A549 (cell line): ENCODE measurements at regions not wholly inside any gene's neighbourhood (a gene's known extent, or its start where the extent isn't known, plus 50 kb on each side); places are given as distances from the start of the nearest gene placed in this dataset.

ENCODE experiments used
- CEBPB ChIP-seq, 2 experiments: fragments of >200 bp in 1 of 2; sonication (Bioruptor Twin) in 1 of 2; formaldehyde crosslinking in 1 of 2; IDR thresholded peaks; 2 replicates each; pipeline ENCODE4 v1.6.1; 2012 to 2016
- ESRRA ChIP-seq: fragments of 150-350 bp; IDR thresholded peaks from 2 replicates; pipeline ENCODE4 v1.6.1; 2014; ENCODE audit warnings: mild to moderate bottlenecking, low read length, borderline replicate concordance
- JUN ChIP-seq, 2 experiments: fragments of >200 bp; sonication (Bioruptor Twin); formaldehyde crosslinking; IDR thresholded peaks; 2 replicates in 1 of 2; 3 replicates in 1 of 2; pipeline ENCODE4 v1.6.1; 2016 to 2017
- POLR2A ChIP-seq: IDR thresholded peaks from 2 replicates; pipeline ENCODE4 v1.6.1; 2012; ENCODE audit warnings: mild to moderate bottlenecking, low read length
- POLR2AphosphoS2 ChIP-seq: conservative IDR thresholded peaks from 2 replicates; pipeline ENCODE4 v1.6.1; 2012; ENCODE audit warnings: low read length, improper control_type of control experiment, inconsistent platforms
- RAD21 ChIP-seq, 2 experiments: fragments of >200 bp in 1 of 2; sonication (Bioruptor Twin) in 1 of 2; formaldehyde crosslinking in 1 of 2; IDR thresholded peaks in 1 of 2; conservative IDR thresholded peaks in 1 of 2; 2 replicates in 1 of 2; 3 replicates in 1 of 2; pipeline ENCODE4 v1.6.1; 2012 to 2018; ENCODE audit warnings: inconsistent platforms in 1 of 2
- TF ChIP-seq, protein P1 (sequence below): fragments of >200 bp; sonication (Bioruptor Twin); formaldehyde crosslinking; IDR thresholded peaks from 3 replicates; pipeline ENCODE4 v1.5.1; 2016
- TF ChIP-seq, protein P2 (sequence below): fragments of 200-600 bp; sonication (generic); IDR thresholded peaks from 2 replicates; pipeline ENCODE4 v1.6.1; 2016; ENCODE audit warnings: antibody characterized with exemption, mild to moderate bottlenecking, moderate library complexity
- TF ChIP-seq, protein P3 (sequence below): fragments of 150-350 bp; IDR thresholded peaks from 2 replicates; pipeline ENCODE4 v1.6.1; 2014; ENCODE audit warnings: low read depth, mild to moderate bottlenecking, low read length

DNA sequence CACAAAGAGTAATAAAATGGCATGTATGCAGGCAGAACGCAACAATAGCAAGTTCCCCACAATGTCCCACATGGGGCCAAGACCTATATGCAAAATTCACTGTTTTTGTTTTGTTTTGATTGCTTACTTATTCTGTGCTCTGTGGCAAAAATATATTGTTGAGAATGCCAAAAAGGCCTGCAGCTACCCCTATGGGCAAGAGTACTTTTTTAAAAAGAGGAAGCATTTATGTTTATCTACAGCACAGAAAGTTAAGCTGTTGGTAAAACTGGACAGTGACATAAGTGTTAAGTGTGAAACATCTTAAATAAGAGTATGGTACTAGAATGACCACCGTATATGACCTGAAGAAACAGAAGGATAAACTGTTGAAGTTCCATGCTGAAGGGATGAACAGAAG lies 301.9 kb upstream of the ZC3H12C start:
- TF ChIP-seq, protein P1, sequence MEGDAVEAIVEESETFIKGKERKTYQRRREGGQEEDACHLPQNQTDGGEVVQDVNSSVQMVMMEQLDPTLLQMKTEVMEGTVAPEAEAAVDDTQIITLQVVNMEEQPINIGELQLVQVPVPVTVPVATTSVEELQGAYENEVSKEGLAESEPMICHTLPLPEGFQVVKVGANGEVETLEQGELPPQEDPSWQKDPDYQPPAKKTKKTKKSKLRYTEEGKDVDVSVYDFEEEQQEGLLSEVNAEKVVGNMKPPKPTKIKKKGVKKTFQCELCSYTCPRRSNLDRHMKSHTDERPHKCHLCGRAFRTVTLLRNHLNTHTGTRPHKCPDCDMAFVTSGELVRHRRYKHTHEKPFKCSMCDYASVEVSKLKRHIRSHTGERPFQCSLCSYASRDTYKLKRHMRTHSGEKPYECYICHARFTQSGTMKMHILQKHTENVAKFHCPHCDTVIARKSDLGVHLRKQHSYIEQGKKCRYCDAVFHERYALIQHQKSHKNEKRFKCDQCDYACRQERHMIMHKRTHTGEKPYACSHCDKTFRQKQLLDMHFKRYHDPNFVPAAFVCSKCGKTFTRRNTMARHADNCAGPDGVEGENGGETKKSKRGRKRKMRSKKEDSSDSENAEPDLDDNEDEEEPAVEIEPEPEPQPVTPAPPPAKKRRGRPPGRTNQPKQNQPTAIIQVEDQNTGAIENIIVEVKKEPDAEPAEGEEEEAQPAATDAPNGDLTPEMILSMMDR: no peak
- TF ChIP-seq POLR2A (no peak), RAD21 (conservative IDR thresholded peaks at IDR 0.05 in 1 of 2, IDR thresholded peaks at IDR 0.05 in 1 of 2) (no peak), CEBPB (IDR thresholded peaks at IDR 0.05) (no peak), ESRRA (no peak), POLR2AphosphoS2 (no peak), JUN (IDR thresholded peaks at IDR 0.05) (no peak)
- TF ChIP-seq, protein P2, sequence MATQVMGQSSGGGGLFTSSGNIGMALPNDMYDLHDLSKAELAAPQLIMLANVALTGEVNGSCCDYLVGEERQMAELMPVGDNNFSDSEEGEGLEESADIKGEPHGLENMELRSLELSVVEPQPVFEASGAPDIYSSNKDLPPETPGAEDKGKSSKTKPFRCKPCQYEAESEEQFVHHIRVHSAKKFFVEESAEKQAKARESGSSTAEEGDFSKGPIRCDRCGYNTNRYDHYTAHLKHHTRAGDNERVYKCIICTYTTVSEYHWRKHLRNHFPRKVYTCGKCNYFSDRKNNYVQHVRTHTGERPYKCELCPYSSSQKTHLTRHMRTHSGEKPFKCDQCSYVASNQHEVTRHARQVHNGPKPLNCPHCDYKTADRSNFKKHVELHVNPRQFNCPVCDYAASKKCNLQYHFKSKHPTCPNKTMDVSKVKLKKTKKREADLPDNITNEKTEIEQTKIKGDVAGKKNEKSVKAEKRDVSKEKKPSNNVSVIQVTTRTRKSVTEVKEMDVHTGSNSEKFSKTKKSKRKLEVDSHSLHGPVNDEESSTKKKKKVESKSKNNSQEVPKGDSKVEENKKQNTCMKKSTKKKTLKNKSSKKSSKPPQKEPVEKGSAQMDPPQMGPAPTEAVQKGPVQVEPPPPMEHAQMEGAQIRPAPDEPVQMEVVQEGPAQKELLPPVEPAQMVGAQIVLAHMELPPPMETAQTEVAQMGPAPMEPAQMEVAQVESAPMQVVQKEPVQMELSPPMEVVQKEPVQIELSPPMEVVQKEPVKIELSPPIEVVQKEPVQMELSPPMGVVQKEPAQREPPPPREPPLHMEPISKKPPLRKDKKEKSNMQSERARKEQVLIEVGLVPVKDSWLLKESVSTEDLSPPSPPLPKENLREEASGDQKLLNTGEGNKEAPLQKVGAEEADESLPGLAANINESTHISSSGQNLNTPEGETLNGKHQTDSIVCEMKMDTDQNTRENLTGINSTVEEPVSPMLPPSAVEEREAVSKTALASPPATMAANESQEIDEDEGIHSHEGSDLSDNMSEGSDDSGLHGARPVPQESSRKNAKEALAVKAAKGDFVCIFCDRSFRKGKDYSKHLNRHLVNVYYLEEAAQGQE: no peak
- TF ChIP-seq, protein P3, sequence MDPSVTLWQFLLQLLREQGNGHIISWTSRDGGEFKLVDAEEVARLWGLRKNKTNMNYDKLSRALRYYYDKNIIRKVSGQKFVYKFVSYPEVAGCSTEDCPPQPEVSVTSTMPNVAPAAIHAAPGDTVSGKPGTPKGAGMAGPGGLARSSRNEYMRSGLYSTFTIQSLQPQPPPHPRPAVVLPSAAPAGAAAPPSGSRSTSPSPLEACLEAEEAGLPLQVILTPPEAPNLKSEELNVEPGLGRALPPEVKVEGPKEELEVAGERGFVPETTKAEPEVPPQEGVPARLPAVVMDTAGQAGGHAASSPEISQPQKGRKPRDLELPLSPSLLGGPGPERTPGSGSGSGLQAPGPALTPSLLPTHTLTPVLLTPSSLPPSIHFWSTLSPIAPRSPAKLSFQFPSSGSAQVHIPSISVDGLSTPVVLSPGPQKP: no peak
